ENCODE measurements at regions not wholly inside any gene's neighbourhood (a gene's known extent, or its start where the extent isn't known, plus 50 kb on each side); places are given as distances from the start of the nearest gene placed in this dataset.

DNA sequence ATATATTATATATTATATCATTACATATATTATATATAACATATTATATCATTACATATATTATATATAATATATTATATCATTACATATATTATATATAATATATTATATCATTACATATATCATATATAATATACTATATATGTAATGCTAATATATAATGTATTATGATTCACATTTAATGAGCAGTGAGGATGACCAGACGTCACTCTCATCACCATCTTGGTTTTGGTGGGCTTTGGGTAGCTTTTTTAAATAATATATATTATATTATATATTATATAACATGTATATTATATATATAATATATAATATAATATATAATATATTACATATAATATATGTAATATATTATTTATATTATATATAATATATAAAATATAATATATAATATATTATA is 1189.4 kb upstream of the AUTS2 start:
- TF ChIP-seq, protein P1, sequence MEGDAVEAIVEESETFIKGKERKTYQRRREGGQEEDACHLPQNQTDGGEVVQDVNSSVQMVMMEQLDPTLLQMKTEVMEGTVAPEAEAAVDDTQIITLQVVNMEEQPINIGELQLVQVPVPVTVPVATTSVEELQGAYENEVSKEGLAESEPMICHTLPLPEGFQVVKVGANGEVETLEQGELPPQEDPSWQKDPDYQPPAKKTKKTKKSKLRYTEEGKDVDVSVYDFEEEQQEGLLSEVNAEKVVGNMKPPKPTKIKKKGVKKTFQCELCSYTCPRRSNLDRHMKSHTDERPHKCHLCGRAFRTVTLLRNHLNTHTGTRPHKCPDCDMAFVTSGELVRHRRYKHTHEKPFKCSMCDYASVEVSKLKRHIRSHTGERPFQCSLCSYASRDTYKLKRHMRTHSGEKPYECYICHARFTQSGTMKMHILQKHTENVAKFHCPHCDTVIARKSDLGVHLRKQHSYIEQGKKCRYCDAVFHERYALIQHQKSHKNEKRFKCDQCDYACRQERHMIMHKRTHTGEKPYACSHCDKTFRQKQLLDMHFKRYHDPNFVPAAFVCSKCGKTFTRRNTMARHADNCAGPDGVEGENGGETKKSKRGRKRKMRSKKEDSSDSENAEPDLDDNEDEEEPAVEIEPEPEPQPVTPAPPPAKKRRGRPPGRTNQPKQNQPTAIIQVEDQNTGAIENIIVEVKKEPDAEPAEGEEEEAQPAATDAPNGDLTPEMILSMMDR (conservative IDR thresholded peaks at IDR 0.05; ENCODE audit: low read depth in 2 of 2) = no peak
- no peak for TF ChIP-seq ZNF462 (CRISPR knock-in tag; IDR thresholded peaks at IDR 0.05)
- no peak for TF ChIP-seq POLR2AphosphoS5 (IDR thresholded peaks at IDR 0.05; ENCODE audit: low read depth)
- no peak for TF ChIP-seq EZH2phosphoT487 (IDR thresholded peaks at IDR 0.05; ENCODE audit: unreplicated experiment)
- no peak for TF ChIP-seq STAT1 (IDR thresholded peaks at IDR 0.05; ENCODE audit: unreplicated experiment)
